Right atrium auricular region (tissue), 2 donors: ENCODE measurements at regions not wholly inside any gene's neighbourhood (a gene's known extent, or its start where the extent isn't known, plus 50 kb on each side); places are given as distances from the start of the nearest gene placed in this dataset.

Experiments
- DNase-seq: peaks from one replicate; pipeline ENCODE4 v3.0.0-alpha.2; 2019; ENCODE audit warnings: low spot score
- H3K27ac ChIP-seq, 2 donors: fragments of 200-600 bp; sonication (generic); 1 replicate in 1 of 2; 2 replicates in 1 of 2; pipeline ENCODE4 v1.5.1; 2016 to 2019
- H3K27me3 ChIP-seq, 2 donors: fragments of 200-600 bp; sonication (generic); one replicate each; pipeline versions ENCODE4 v1.5.1 to v1.6.0; 2017 to 2019
- H3K36me3 ChIP-seq: fragments of 200-600 bp; sonication (generic); one replicate; pipeline ENCODE4 v1.5.1; 2016
- H3K4me1 ChIP-seq, 2 donors: fragments of 200-600 bp; sonication (generic); one replicate each; pipeline versions ENCODE4 v1.5.1 to v1.6.0; 2017 to 2019
- H3K4me3 ChIP-seq, 2 donors: fragments of 200-600 bp; sonication (generic); 1 replicate in 1 of 2; 2 replicates in 1 of 2; pipeline ENCODE4 v1.5.1; 2017 to 2019; ENCODE audit warnings: mild to moderate bottlenecking in 1 of 2, moderate library complexity in 1 of 2
- H3K9me3 ChIP-seq, 2 donors: fragments of 200-600 bp; sonication (generic); one replicate each; pipeline ENCODE4 v1.5.1; 2019
- CTCF ChIP-seq, 2 donors: fragments of 200-600 bp; sonication (generic); IDR thresholded peaks; one replicate each; pipeline ENCODE4 v1.5.1; 2019; ENCODE audit warnings: antibody characterized with exemption in 2 of 2

DNA sequence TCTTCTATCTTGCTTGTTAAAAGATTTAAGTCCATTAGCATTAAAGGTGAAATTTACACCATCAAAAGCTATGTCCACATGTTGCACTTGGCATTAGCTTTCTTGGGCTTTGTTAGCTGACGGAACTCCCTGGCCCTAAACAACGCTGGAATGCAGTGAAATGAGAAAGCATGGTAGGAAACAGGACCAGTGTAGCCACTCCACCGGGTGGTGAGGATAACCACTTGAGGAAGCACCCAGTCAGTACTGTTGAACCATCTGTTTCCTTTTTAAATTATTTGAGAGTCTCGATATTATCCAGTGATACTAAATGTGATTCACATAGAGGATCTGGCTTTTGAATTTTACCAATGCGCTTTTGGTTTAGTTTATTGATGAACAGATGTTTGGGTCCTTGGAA lies 374.9 kb upstream of the NOX3 start:
- no peak for DNase-seq

DNA sequence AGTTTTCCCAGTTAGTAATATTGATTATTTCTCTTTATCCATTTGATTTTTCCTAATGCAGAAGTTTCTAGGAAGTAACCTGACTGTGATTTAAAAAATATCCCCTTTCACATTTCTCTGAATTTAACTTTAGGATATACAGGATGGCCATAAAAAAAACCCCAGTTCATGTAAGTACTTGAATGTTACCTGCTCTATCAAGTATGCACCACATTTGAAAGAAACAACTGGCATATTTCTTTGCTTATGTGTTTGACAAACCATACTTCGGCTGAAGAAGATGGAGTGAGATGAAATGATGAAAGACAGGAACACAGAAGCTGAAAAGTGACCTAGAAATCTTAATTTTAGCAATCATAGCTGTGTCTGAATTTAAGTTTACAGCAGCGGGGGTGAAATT lies 374.0 kb upstream of the NOX3 start:
- Histone ChIP-seq H3K36me3 (no peaks in the 10 kb centered on the region), H3K9me3 (no peaks in the 10 kb centered on the region), H3K4me1 (no peaks in the 10 kb centered on the region), H3K4me3 (no peak overlapping the region), H3K27me3 (no peaks in the 10 kb centered on the region), H3K27ac (no peak overlapping the region)
- no peak for TF ChIP-seq CTCF (IDR thresholded peaks at IDR 0.05)
- no peak for DNase-seq

More for the DNA sequence above, 374.9 kb upstream of the NOX3 start:
- no peak overlapping the region for H3K27ac ChIP-seq
- no peaks in the 10 kb centered on the region for H3K4me1 ChIP-seq
- no peaks in the 10 kb centered on the region for H3K9me3 ChIP-seq
- no peaks in the 10 kb centered on the region for H3K36me3 ChIP-seq
- H3K4me3 ChIP-seq: no peak overlapping the region
- H3K27me3 ChIP-seq: no peaks in the 10 kb centered on the region
- no peak for TF ChIP-seq CTCF (IDR thresholded peaks at IDR 0.05)

GRCh38 chr6:155828989-155829388 lies 373.4 kb upstream of the NOX3 start:
- no peaks in the 10 kb centered on the region for H3K4me1 ChIP-seq
- H3K36me3 ChIP-seq: no peaks in the 10 kb centered on the region
- TF ChIP-seq CTCF (IDR thresholded peaks at IDR 0.05): no peak
- H3K4me3 ChIP-seq: no peak overlapping the region
- H3K27ac ChIP-seq: no peak overlapping the region
- DNase-seq: no peak
- H3K27me3 ChIP-seq: no peaks in the 10 kb centered on the region
- H3K9me3 ChIP-seq: no peaks in the 10 kb centered on the region

DNA sequence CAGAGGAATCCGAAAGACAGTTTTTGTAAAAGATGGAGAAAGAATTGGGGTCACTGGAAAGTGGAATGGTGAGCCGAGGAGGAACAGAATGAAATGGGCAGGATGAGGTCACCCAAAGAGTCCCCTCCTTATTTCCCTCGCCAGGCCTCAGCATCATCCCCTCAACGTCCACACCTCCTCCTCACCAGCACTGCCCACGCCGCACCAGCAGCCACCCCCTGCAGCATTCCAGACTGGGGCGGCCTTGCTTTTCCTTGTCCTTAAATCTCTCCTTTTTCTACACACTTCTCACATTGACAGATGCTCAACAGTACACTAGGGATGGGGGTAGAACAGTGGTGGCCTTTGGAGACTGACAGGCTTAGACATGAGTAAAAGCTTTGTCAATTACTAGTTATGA lies 363.1 kb upstream of the NOX3 start:
- Histone ChIP-seq H3K4me1 (no peaks in the 10 kb centered on the region), H3K9me3 (no peaks in the 10 kb centered on the region), H3K36me3 (no peaks in the 10 kb centered on the region), H3K27ac (no peak overlapping the region), H3K27me3 (no peaks in the 10 kb centered on the region), H3K4me3 (no peak overlapping the region)
- DNase-seq: no peak
- no peak for TF ChIP-seq CTCF (IDR thresholded peaks at IDR 0.05)

- H3K9me3 ChIP-seq: no peaks in the 10 kb centered on the region
- H3K4me3 ChIP-seq: no peak overlapping the region
- H3K36me3 ChIP-seq: no peaks in the 10 kb centered on the region
- no peaks in the 10 kb centered on the region for H3K4me1 ChIP-seq
- H3K27me3 ChIP-seq: no peaks in the 10 kb centered on the region
- H3K27ac ChIP-seq: no peak overlapping the region
- DNase-seq: no peak
- no peak for TF ChIP-seq CTCF (IDR thresholded peaks at IDR 0.05)
Observed at GRCh38 chr6:155813548-155813947, 357.9 kb upstream of the NOX3 start.

GRCh38 chr6:155807243-155807642 lies 351.6 kb upstream of the NOX3 start:
- DNase-seq: no peak
- Histone ChIP-seq H3K4me3 (no peak overlapping the region), H3K4me1 (no peaks in the 10 kb centered on the region), H3K9me3 (no peaks in the 10 kb centered on the region), H3K36me3 (no peaks in the 10 kb centered on the region), H3K27ac (no peak overlapping the region), H3K27me3 (no peaks in the 10 kb centered on the region)
- no peak for TF ChIP-seq CTCF (IDR thresholded peaks at IDR 0.05)
